ENCODE measurements at regions not wholly inside any gene's neighbourhood (a gene's known extent, or its start where the extent isn't known, plus 50 kb on each side); places are given as distances from the start of the nearest gene placed in this dataset.

- H3K9me3 ChIP-seq (replicated peaks; ENCODE audit: control insufficient read depth, insufficient read depth, low read length) = no peaks in the 10 kb centered on the region
- no peak for TF ChIP-seq CTCF (IDR thresholded peaks at IDR 0.05 in 2 of 3, conservative IDR thresholded peaks at IDR 0.05 in 1 of 3; ENCODE audit: control insufficient read depth in 2 of 3, extremely low read depth in 1 of 3, insufficient read depth in 1 of 3, low read depth in 3 of 3, low read length in 3 of 3)
- TF ChIP-seq SMAD5 (IDR thresholded peaks at IDR 0.05; ENCODE audit: low read depth) = no peak
- no peak for TF ChIP-seq POU2F2 (IDR thresholded peaks at IDR 0.05; ENCODE audit: borderline replicate concordance, low read depth, low read length)
- TF ChIP-seq USF2 (IDR thresholded peaks at IDR 0.05; ENCODE audit: borderline replicate concordance, low read depth, low read length) = no peak
- no peak for TF ChIP-seq CHD2 (IDR thresholded peaks at IDR 0.05; ENCODE audit: borderline replicate concordance, low read depth, low read length)
- TF ChIP-seq NR2C2 (IDR thresholded peaks at IDR 0.05; ENCODE audit: borderline replicate concordance, control insufficient read depth, insufficient read length, low read depth) = no peak
- in situ Hi-C loops (cut with MboI) = no loop called here
- no peaks in the 10 kb centered on the region for H3K4me1 ChIP-seq (ENCODE audit: control insufficient read depth, insufficient read depth, low read length)
- no TSS peak for BruUV-seq (replicated peaks)
- no peak overlapping the region for H3K27ac ChIP-seq (ENCODE audit: control insufficient read depth, insufficient read depth)
- no peak overlapping the region for H3K9ac ChIP-seq (ENCODE audit: control insufficient read depth, insufficient read depth, low read length)
- FAIRE-seq (no peak), ATAC-seq (no peak), DNase-seq (ENCODE audit: low read depth, low spot score) (no peak)
- no peak overlapping the region for H3K4me3 ChIP-seq
- intact Hi-C loops (cut with micrococcal nuclease; ENCODE audit: unreplicated experiment) = no loop called here
- no peaks in the 10 kb centered on the region for H3K36me3 ChIP-seq (ENCODE audit: control insufficient read depth in 2 of 2, insufficient read depth in 2 of 2, low read length in 1 of 2)
- no peak overlapping the region for H3K4me2 ChIP-seq (ENCODE audit: control insufficient read depth, insufficient read depth)
- ChIA-PET RAD21 (ENCODE audit: unreplicated experiment) (no interaction called here), CTCF (no interaction called here), SMC1A (ENCODE audit: uncharacterized antibody, unreplicated experiment) (interaction anchor here (0.6 kb wide), 1 partner anchor 53 kb away, joined by 3 read pairs; no protein-coding TSS in a partner anchor), POLR2A (no interaction called here)
- no peaks in the 10 kb centered on the region for H3K79me2 ChIP-seq (ENCODE audit: control insufficient read depth, insufficient read depth, low read length)
- H4K20me1 ChIP-seq (ENCODE audit: control insufficient read depth, insufficient read depth) = no peaks in the 10 kb centered on the region; the same call in 1 of the 2 replicates
- WGBS (ENCODE audit: insufficient coverage, insufficient replicate concordance, low lambda C conversion rate, missing lambda C conversion rate) = 25% methylated on average over 9 of the region's 9 CpGs
- H2AFZ ChIP-seq (ENCODE audit: control insufficient read depth, low read depth, low read length) = no peak overlapping the region
- H3K27me3 ChIP-seq (replicated peaks in 1 of 2; ENCODE audit: control insufficient read depth in 2 of 2, insufficient read depth in 2 of 2, low read length in 1 of 2) = peaks cover 5 to 7% of the 10 kb centered on the region in 2 experiments; a peak in 3 of 4 replicates
Measured at GRCh38 chr20:57831326-57831992, 121.6 kb upstream of the PMEPA1 start.

All from GM12878 (cell line).